Endothelial cell of umbilical vein (primary cell): ENCODE measurements at regions not wholly inside any gene's neighbourhood (a gene's known extent, or its start where the extent isn't known, plus 50 kb on each side); places are given as distances from the start of the nearest gene placed in this dataset.

ENCODE experiments used
- BruUV-seq: library from RNA; stranded (reverse); fragments of 400-500 nt; replicated peaks from 2 replicates; lab custom pipeline; 2021; lab: Mats Ljungman, UMichigan
- CTCF ChIA-PET: fragments of 300-600, 350-600 bp; sonication (Branson Sonifier 250); formaldehyde crosslinking; loops from one replicate; lab custom pipeline; 2021; ENCODE audit warnings: antibody characterized with exemption, inconsistent platforms; lab: Charles Lee
- POLR2A ChIA-PET: fragments of 300-600, 350-600 bp; sonication (Branson Sonifier 250); formaldehyde crosslinking; loops from one replicate; lab custom pipeline; 2021; ENCODE audit warnings: antibody characterized with exemption, inconsistent platforms; lab: Charles Lee
- DNase-seq: peaks from one replicate; pipeline ENCODE4 v3.0.0-alpha.2; 2011; ENCODE audit warnings: low read depth, low spot score
- FAIRE-seq: peaks from 2 replicates; lab custom pipeline; 2011; peaks lifted over from hg19 to GRCh38; lab: Jason Lieb, UNC
- H2AFZ ChIP-seq: 2 replicates; pipeline ENCODE4 v1.6.0; 2012; ENCODE audit warnings: low read depth, low read length, control low read depth, inconsistent platforms
- H3K27ac ChIP-seq: 2 replicates; pipeline ENCODE4 v1.5.1; 2011; ENCODE audit warnings: low read depth, mild to moderate bottlenecking, control low read depth, low read length, moderate library complexity; ENCODE audit not compliant: insufficient read depth
- H3K27me3 ChIP-seq, 2 experiments: 2 replicates each; pipeline versions ENCODE4 v1.6.0 to v1.6.1; 2011; ENCODE audit warnings: low read length in 2 of 2, mixed read lengths in 1 of 2; ENCODE audit not compliant: control insufficient read depth in 2 of 2, insufficient read depth in 2 of 2
- H3K36me3 ChIP-seq, 2 experiments: 2 replicates in 1 of 2; 3 replicates in 1 of 2; pipeline ENCODE4 v1.5.1; 2011; ENCODE audit warnings: low read length in 2 of 2, mild to moderate bottlenecking in 1 of 2, moderate library complexity in 1 of 2; ENCODE audit not compliant: control insufficient read depth in 2 of 2, insufficient read depth in 2 of 2; ENCODE audit errors: extremely low read depth in 1 of 2
- H3K4me1 ChIP-seq: 3 replicates; pipeline ENCODE4 v1.5.1; 2011; ENCODE audit warnings: mild to moderate bottlenecking, low read length; ENCODE audit not compliant: control insufficient read depth, insufficient read depth; ENCODE audit errors: extremely low read depth
- H3K4me2 ChIP-seq: 2 replicates; pipeline ENCODE4 v1.6.1; 2011; ENCODE audit warnings: low read length, control low read depth, mixed read lengths; ENCODE audit not compliant: insufficient read depth
- H3K4me3 ChIP-seq, 3 experiments: fragments of 200-600 bp in 1 of 3; sonication (generic), shearing (Covaris generic) in 1 of 3; replicated peaks in 1 of 3; 2 replicates each; pipeline ENCODE4 v1.5.1; 2011 to 2016; ENCODE audit warnings: control low read depth in 3 of 3, low read length in 3 of 3, mild to moderate bottlenecking in 2 of 3, inconsistent platforms in 1 of 3, low read depth in 1 of 3, moderate library complexity in 1 of 3; ENCODE audit not compliant: insufficient read depth in 1 of 3
- H3K79me2 ChIP-seq: 2 replicates; pipeline ENCODE4 v1.6.0; 2012; ENCODE audit warnings: low read length, inconsistent platforms; ENCODE audit not compliant: control insufficient read depth, insufficient read depth
- H3K9ac ChIP-seq: replicated peaks from 2 replicates; pipeline ENCODE3; 2011; ENCODE audit warnings: low read length, control low read depth; ENCODE audit not compliant: insufficient read depth; ENCODE audit errors: extremely low read depth
- H3K9me1 ChIP-seq: replicated peaks from 3 replicates; pipeline ENCODE4 v1.6.0; 2011; ENCODE audit warnings: mild to moderate bottlenecking, low read length; ENCODE audit not compliant: control insufficient read depth, insufficient read depth; ENCODE audit errors: extremely low read depth
- H3K9me3 ChIP-seq: replicated peaks from 2 replicates; pipeline ENCODE4 v1.5.1; 2012; ENCODE audit warnings: low read length, inconsistent platforms; ENCODE audit not compliant: control insufficient read depth, insufficient read depth
- H4K20me1 ChIP-seq: replicated peaks from 2 replicates; pipeline ENCODE3; 2011; ENCODE audit warnings: mild to moderate bottlenecking, low read length; ENCODE audit not compliant: control insufficient read depth, insufficient read depth; ENCODE audit errors: extremely low read depth
- EZH2 ChIP-seq: IDR thresholded peaks from 2 replicates; pipeline ENCODE4 v1.6.1; 2012; ENCODE audit warnings: borderline replicate concordance, low read depth, mild to moderate bottlenecking, moderate library complexity, low read length, inconsistent platforms; ENCODE audit not compliant: severe bottlenecking
- FOS ChIP-seq: IDR thresholded peaks from 2 replicates; pipeline ENCODE4 v1.6.1; 2011; ENCODE audit warnings: mild to moderate bottlenecking, low read length, moderate library complexity, borderline replicate concordance; ENCODE audit not compliant: insufficient read depth
- GATA2 ChIP-seq: IDR thresholded peaks from 2 replicates; pipeline ENCODE4 v1.7.0; 2011; ENCODE audit warnings: low read depth, mild to moderate bottlenecking, moderate library complexity, mixed read lengths, low read length; ENCODE audit not compliant: insufficient read length, insufficient read depth
- JUN ChIP-seq: IDR thresholded peaks from 2 replicates; pipeline ENCODE4 v1.6.1; 2011; ENCODE audit warnings: borderline replicate concordance, low read depth; ENCODE audit not compliant: insufficient read length, insufficient read depth
- MYC ChIP-seq: IDR thresholded peaks from one replicate; pipeline ENCODE4 v1.6.1; 2011; ENCODE audit warnings: mild to moderate bottlenecking, low read depth, low read length
- POLR2AphosphoS5 ChIP-seq: IDR thresholded peaks from 2 replicates; pipeline ENCODE4 v1.6.1; 2012; ENCODE audit warnings: low read depth, mild to moderate bottlenecking, control low read depth, low read length, moderate library complexity; ENCODE audit not compliant: insufficient read depth
- dilution Hi-C: fragments of 300-500 bp; cut with MboI; formaldehyde crosslinking; loops from one replicate; pipeline ENCODE4 v1.15.0; 2019; ENCODE audit warnings: low sequenced_read_pairs; ENCODE audit not compliant: extremely low pct_ligation_motif_present
- intact Hi-C: fragments of 100-400 bp; cut with micrococcal nuclease; formaldehyde crosslinking; loops from one replicate; pipeline ENCODE4 v1.10.0; 2022
- TF ChIP-seq, protein P1 (sequence below): IDR thresholded peaks from 2 replicates; pipeline ENCODE4 v1.6.1; 2011; ENCODE audit not compliant: insufficient read depth, insufficient read length
- TF ChIP-seq, protein P2 (sequence below), 2 donors: IDR thresholded peaks; 1 replicate in 1 of 2; 2 replicates in 1 of 2; pipeline ENCODE4 v1.5.1; 2011; ENCODE audit warnings: low read length in 2 of 2, mild to moderate bottlenecking in 2 of 2, moderate library complexity in 2 of 2, control low read depth in 1 of 2, inconsistent platforms in 1 of 2, low read depth in 1 of 2; ENCODE audit not compliant: insufficient read depth in 1 of 2; ENCODE audit errors: extremely low read depth in 1 of 2

DNA sequence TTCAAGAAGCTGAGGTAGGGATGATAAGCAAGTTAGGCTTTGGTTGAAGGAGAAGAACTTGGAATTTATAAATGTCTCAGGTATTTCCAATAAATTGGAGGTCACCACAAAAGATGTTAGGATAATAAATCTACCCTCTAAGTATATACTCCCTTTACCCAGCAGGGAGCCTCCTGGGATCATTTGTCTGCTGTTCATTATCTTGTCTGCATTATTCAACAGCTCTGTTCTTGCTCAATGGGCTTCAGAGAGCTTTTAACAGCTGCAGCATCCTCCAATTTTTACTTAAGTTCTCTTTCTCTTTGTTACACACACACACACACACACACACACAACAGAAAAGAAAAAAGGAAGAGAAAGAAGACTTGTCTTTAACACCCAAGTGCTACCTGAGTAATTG lies 51.7 kb upstream of the VPS13A start:
- CTCF ChIA-PET: no interaction called here
- TF ChIP-seq GATA2 (no peak), FOS (no peak), POLR2AphosphoS5 (no peak), JUN (no peak), MYC (no peak), EZH2 (no peak)
- TF ChIP-seq, protein P1, sequence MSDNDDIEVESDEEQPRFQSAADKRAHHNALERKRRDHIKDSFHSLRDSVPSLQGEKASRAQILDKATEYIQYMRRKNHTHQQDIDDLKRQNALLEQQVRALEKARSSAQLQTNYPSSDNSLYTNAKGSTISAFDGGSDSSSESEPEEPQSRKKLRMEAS: no peak
- dilution Hi-C loops: no loop called here

DNA sequence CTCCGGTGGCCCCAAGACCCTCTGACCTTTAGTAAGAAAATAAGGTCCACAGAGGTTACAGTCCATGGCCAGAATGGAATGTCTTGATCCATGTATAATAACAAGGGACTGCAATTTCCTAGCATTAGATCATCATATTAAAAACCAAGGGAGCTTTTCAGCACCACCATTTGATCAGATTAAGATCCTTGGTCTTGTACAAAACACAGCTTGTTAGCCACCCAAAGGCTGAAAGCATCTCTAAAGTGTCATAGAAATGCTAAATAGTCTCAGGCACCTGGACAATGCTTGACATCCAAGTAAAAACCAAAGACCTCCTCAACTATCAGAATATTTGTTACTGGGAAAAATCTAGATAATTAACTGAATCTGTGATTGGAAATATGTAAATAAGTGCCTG lies 50.3 kb upstream of the VPS13A start:
- CTCF ChIA-PET: interaction anchor here (0.8 to 1.5 kb wide), 2 partner anchors 10 to 24 kb away, joined by 3 read pairs; no protein-coding TSS in a partner anchor
- H3K9ac ChIP-seq: no peak overlapping the region
- no peaks in the 10 kb centered on the region for H3K4me1 ChIP-seq
- H3K36me3 ChIP-seq: no peaks in the 10 kb centered on the region
- POLR2A ChIA-PET: interaction anchor here (0.6 kb wide), 1 partner anchor 405 kb away, joined by 4 read pairs; no protein-coding TSS in a partner anchor
- no peaks in the 10 kb centered on the region for H4K20me1 ChIP-seq
- no peak overlapping the region for H3K4me3 ChIP-seq
- DNase-seq (no peak), FAIRE-seq (no peak)
- no peaks in the 10 kb centered on the region for H3K79me2 ChIP-seq
- peaks cover 6 to 21% of the 10 kb centered on the region in 2 experiments for H3K27me3 ChIP-seq
- dilution Hi-C loops: no loop called here
- BruUV-seq: no TSS peak
- no peak overlapping the region for H3K4me2 ChIP-seq
- no peak overlapping the region for H3K27ac ChIP-seq
- TF ChIP-seq GATA2 (no peak), EZH2 (no peak), JUN (no peak)
- TF ChIP-seq, protein P2, sequence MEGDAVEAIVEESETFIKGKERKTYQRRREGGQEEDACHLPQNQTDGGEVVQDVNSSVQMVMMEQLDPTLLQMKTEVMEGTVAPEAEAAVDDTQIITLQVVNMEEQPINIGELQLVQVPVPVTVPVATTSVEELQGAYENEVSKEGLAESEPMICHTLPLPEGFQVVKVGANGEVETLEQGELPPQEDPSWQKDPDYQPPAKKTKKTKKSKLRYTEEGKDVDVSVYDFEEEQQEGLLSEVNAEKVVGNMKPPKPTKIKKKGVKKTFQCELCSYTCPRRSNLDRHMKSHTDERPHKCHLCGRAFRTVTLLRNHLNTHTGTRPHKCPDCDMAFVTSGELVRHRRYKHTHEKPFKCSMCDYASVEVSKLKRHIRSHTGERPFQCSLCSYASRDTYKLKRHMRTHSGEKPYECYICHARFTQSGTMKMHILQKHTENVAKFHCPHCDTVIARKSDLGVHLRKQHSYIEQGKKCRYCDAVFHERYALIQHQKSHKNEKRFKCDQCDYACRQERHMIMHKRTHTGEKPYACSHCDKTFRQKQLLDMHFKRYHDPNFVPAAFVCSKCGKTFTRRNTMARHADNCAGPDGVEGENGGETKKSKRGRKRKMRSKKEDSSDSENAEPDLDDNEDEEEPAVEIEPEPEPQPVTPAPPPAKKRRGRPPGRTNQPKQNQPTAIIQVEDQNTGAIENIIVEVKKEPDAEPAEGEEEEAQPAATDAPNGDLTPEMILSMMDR (IDR thresholded peaks at IDR 0.05; ENCODE audit: extremely low read depth in 1 of 2, insufficient read depth in 1 of 2, low read depth in 1 of 2, low read length in 2 of 2): no peak
- no peak overlapping the region for H2AFZ ChIP-seq
- H3K9me3 ChIP-seq: no peaks in the 10 kb centered on the region
- no peaks in the 10 kb centered on the region for H3K9me1 ChIP-seq
- intact Hi-C loops: no loop called here

More for the DNA sequence above, 51.7 kb upstream of the VPS13A start:
- H3K4me2 ChIP-seq: no peak overlapping the region
- H3K9ac ChIP-seq: no peak overlapping the region
- H3K4me3 ChIP-seq: no peak overlapping the region
- intact Hi-C loops: no loop called here
- no peaks in the 10 kb centered on the region for H4K20me1 ChIP-seq
- no peak for FAIRE-seq
- POLR2A ChIA-PET: no interaction called here
- no peaks in the 10 kb centered on the region for H3K9me1 ChIP-seq
- DNase-seq: no peak
- H3K79me2 ChIP-seq: no peaks in the 10 kb centered on the region
- H2AFZ ChIP-seq: no peak overlapping the region
- H3K9me3 ChIP-seq: no peaks in the 10 kb centered on the region
- H3K27ac ChIP-seq: no peak overlapping the region
- no peaks in the 10 kb centered on the region for H3K4me1 ChIP-seq
- no peaks in the 10 kb centered on the region for H3K36me3 ChIP-seq
- peaks cover 5 to 19% of the 10 kb centered on the region in 2 experiments for H3K27me3 ChIP-seq
- BruUV-seq: no TSS peak
